ENCODE measurements at regions not wholly inside any gene's neighbourhood (a gene's known extent, or its start where the extent isn't known, plus 50 kb on each side); places are given as distances from the start of the nearest gene placed in this dataset.
"Not testable (repeated sequence)": the region's sequence is repeated elsewhere in the genome, so short reads cannot be mapped to it uniquely, and the experiment has no call there.

DNA sequence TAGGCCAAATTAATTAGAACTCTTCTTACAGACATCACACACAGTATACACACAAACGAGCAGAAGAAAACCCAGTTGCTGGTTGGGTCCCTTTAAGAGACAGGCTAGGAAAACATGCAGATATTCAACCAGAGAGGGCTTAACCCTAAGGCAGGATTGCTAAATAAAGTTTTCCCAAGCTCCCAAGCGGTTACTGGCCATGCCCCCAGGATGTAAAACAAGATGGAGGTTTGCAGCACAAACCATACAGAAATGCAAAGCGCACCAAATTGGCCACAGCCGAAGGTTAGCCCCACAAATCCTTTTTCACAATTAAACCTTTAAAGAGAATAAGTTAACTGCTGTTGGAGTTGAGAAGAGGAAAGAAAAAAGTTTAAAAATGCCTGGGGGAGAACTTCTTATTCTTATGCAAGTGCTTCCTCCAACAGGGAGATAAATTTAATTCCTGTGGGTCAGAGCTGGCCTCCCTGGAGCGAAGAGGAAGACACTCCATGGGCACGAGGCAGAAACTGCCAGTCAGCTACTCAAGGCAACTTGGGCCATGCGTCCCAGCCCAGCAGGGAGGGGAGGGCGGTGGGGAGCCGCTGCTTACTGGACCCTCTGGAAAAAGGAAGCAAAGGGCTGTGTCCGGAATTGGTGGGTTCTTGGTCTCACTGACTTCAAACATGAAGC, 167.6 kb upstream of the ARSJ start:
- Histone ChIP-seq H3K9me3 (ENCODE audit: control extremely low read depth in 1 of 3, control insufficient read depth in 2 of 3, insufficient read depth in 1 of 3, low read length in 2 of 3) (peaks cover 0 to 9% (median 0%) of the 10 kb centered on the region in 3 donors), H3K4me3 (ENCODE audit: control extremely low read depth in 1 of 5, extremely low read depth in 1 of 5, insufficient read depth in 1 of 5, low read depth in 2 of 5, low read length in 4 of 5) (peak overlapping the region in 1 of 5 experiments; percentile 21), H3K79me2 (ENCODE audit: control insufficient read depth, insufficient read depth, low read length) (no peaks in the 10 kb centered on the region), H2AFZ (ENCODE audit: insufficient read depth, low read depth, low read length, poor library complexity, severe bottlenecking) (peak overlapping the region; percentile 22), H3K36me3 (replicated peaks in 1 of 2; ENCODE audit: control extremely low read depth in 1 of 2, control insufficient read depth in 1 of 2, extremely low read depth in 1 of 2, insufficient read depth in 2 of 2, low read length in 1 of 2) (no peaks in the 10 kb centered on the region), H4K20me1 (ENCODE audit: control insufficient read depth, insufficient read depth, low read length, poor library complexity, severe bottlenecking) (no peaks in the 10 kb centered on the region), H3K4me1 (ENCODE audit: control insufficient read depth in 2 of 2, insufficient read depth in 2 of 2, low read length in 2 of 2) (no peaks in the 10 kb centered on the region), H3K27me3 (replicated peaks in 1 of 4; ENCODE audit: control extremely low read depth in 1 of 4, control insufficient read depth in 3 of 4, insufficient read depth in 4 of 4, low read length in 3 of 4) (peaks cover 0 to 11% (median 0%) of the 10 kb centered on the region in 4 experiments), H3K4me2 (replicated peaks; ENCODE audit: low read depth, low read length, poor library complexity, severe bottlenecking) (peak overlapping the region; percentile 46), H3K27ac (ENCODE audit: low read length in 2 of 2) (no peak overlapping the region), H3K9ac (ENCODE audit: low read length) (no peak overlapping the region)
- Mint-ChIP-seq H3K4me3 (peak overlapping the region; percentile 64), H3K9me3 (ENCODE audit: insufficient read depth) (no peaks in the 10 kb centered on the region), H3K27me3 (peaks cover 42% of the 10 kb centered on the region), H3K27ac (no peak overlapping the region), H3K4me1 (peaks cover 8% of the 10 kb centered on the region)
- DNase-seq (no peak), ATAC-seq (ENCODE audit: low read depth) (no peak)
- ChIA-PET POLR2A (no interaction called here), CTCF (no interaction called here)
- TF ChIP-seq, protein P1, sequence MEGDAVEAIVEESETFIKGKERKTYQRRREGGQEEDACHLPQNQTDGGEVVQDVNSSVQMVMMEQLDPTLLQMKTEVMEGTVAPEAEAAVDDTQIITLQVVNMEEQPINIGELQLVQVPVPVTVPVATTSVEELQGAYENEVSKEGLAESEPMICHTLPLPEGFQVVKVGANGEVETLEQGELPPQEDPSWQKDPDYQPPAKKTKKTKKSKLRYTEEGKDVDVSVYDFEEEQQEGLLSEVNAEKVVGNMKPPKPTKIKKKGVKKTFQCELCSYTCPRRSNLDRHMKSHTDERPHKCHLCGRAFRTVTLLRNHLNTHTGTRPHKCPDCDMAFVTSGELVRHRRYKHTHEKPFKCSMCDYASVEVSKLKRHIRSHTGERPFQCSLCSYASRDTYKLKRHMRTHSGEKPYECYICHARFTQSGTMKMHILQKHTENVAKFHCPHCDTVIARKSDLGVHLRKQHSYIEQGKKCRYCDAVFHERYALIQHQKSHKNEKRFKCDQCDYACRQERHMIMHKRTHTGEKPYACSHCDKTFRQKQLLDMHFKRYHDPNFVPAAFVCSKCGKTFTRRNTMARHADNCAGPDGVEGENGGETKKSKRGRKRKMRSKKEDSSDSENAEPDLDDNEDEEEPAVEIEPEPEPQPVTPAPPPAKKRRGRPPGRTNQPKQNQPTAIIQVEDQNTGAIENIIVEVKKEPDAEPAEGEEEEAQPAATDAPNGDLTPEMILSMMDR (IDR thresholded peaks at IDR 0.05): no peak
- no peak for TF ChIP-seq EZH2 (IDR thresholded peaks at IDR 0.05; ENCODE audit: borderline replicate concordance, insufficient read depth, low read depth, low read length, poor library complexity, severe bottlenecking)
- WGBS (ENCODE audit: insufficient coverage): 35% methylated on average over 7 of the region's 10 CpGs
- intact Hi-C loops (cut with micrococcal nuclease): no loop called here

DNA sequence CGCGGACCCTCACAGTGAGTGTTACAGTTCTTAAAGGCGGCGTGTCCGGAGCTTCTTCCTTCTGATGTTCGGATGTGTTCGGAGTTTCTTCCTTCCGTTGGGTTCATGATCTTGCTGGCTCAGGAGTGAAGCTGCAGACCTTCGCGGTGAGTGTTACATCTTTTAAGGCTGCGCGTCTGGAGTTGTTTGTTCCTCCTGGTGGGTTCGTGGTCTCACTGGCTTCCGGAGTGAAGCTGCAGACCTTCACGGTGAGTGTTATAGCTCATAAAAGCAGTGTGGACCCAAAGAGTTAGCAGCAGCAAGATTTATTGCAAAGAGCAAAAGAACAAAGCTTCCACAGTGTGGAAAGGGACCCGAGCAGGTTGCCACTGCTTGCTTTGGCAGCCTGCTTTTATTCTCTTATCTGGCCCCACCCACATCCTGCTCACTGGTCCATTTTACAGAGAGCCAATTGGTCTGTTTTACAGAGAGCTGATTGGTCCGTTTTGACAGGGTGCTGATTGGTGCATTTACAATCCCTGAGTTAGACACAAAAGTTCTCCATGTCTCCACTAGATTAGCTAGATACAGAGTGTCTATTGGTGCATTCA, 168.3 kb upstream of the ARSJ start:
- H2AFZ ChIP-seq (ENCODE audit: insufficient read depth, low read depth, low read length, poor library complexity, severe bottlenecking): peak overlapping the region; percentile 22
- 40% methylated on average over 17 of the region's 17 CpGs for WGBS (ENCODE audit: insufficient coverage)
- CTCF ChIA-PET; H3K9me3 Mint-ChIP-seq (ENCODE audit: insufficient read depth); H3K9ac ChIP-seq (ENCODE audit: low read length); H3K9me3 ChIP-seq (ENCODE audit: control extremely low read depth in 1 of 3, control insufficient read depth in 2 of 3, insufficient read depth in 1 of 3, low read length in 2 of 3); POLR2A ChIA-PET; H3K79me2 ChIP-seq (ENCODE audit: control insufficient read depth, insufficient read depth, low read length); H3K4me1 Mint-ChIP-seq; DNase-seq; H3K27ac ChIP-seq (ENCODE audit: low read length in 2 of 2); intact Hi-C loops (cut with micrococcal nuclease); H4K20me1 ChIP-seq (ENCODE audit: control insufficient read depth, insufficient read depth, low read length, poor library complexity, severe bottlenecking); ATAC-seq (ENCODE audit: low read depth); H3K4me1 ChIP-seq (ENCODE audit: control insufficient read depth in 2 of 2, insufficient read depth in 2 of 2, low read length in 2 of 2); H3K27ac Mint-ChIP-seq; H3K36me3 ChIP-seq (replicated peaks in 1 of 2; ENCODE audit: control extremely low read depth in 1 of 2, control insufficient read depth in 1 of 2, extremely low read depth in 1 of 2, insufficient read depth in 2 of 2, low read length in 1 of 2): not testable (repeated sequence)
- Mint-ChIP-seq H3K27me3 (peaks cover 41% of the 10 kb centered on the region), H3K4me3 (peak overlapping the region; percentile 64)
- peaks cover 0 to 11% (median 0%) of the 10 kb centered on the region in 4 experiments for H3K27me3 ChIP-seq (replicated peaks in 1 of 4; ENCODE audit: control extremely low read depth in 1 of 4, control insufficient read depth in 3 of 4, insufficient read depth in 4 of 4, low read length in 3 of 4)
- peak overlapping the region; percentile 46 for H3K4me2 ChIP-seq (replicated peaks; ENCODE audit: low read depth, low read length, poor library complexity, severe bottlenecking)
- peak overlapping the region in 1 of 5 experiments; percentile 21 for H3K4me3 ChIP-seq (ENCODE audit: control extremely low read depth in 1 of 5, extremely low read depth in 1 of 5, insufficient read depth in 1 of 5, low read depth in 2 of 5, low read length in 4 of 5)

DNA sequence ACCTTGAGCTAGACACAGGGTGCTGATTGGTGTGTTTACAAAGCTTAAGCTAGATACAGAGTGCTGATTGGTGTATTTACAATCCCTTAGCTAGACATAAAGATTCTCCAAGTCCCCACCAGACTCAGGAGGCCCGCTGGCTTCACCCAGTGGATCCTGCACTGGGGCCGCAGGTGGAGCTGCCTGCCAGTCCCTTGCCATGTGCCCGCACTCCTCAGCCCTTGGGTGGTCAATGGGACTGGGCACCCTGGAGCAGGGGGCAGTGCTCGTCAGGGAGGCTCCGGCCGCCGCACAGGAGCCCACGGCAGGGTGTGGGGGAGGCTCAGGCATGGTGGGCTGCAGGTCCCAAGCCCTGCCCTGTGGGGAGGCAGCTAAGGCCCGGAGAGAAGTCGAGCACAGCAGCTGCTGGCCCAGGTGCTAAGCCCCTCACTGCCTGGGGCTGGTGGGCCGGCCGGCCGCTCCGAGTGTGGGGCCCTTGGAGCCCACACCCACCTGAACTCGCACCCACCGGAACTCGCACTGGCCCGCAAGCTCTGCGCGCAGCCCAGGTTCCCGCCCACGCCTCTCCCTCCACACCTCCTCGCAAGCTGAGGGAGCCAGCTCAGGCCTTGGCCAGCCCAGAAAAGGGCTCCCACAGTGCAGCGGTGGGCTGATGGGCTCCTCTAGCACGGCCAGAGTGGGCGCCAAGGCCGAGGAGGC, 169.1 kb upstream of the ARSJ start:
- WGBS (ENCODE audit: insufficient coverage): 94% methylated on average over 25 of the region's 27 CpGs
- H3K9me3 Mint-ChIP-seq (ENCODE audit: insufficient read depth); ATAC-seq (ENCODE audit: low read depth); POLR2A ChIA-PET; intact Hi-C loops (cut with micrococcal nuclease); H3K9me3 ChIP-seq (ENCODE audit: control extremely low read depth in 1 of 3, control insufficient read depth in 2 of 3, insufficient read depth in 1 of 3, low read length in 2 of 3); H3K4me1 ChIP-seq (ENCODE audit: control insufficient read depth in 2 of 2, insufficient read depth in 2 of 2, low read length in 2 of 2); H3K79me2 ChIP-seq (ENCODE audit: control insufficient read depth, insufficient read depth, low read length); H3K4me1 Mint-ChIP-seq; H3K9ac ChIP-seq (ENCODE audit: low read length); H3K27ac ChIP-seq (ENCODE audit: low read length in 2 of 2); H2AFZ ChIP-seq (ENCODE audit: insufficient read depth, low read depth, low read length, poor library complexity, severe bottlenecking); H3K4me3 ChIP-seq (ENCODE audit: control extremely low read depth in 1 of 5, extremely low read depth in 1 of 5, insufficient read depth in 1 of 5, low read depth in 2 of 5, low read length in 4 of 5); DNase-seq; H3K36me3 ChIP-seq (replicated peaks in 1 of 2; ENCODE audit: control extremely low read depth in 1 of 2, control insufficient read depth in 1 of 2, extremely low read depth in 1 of 2, insufficient read depth in 2 of 2, low read length in 1 of 2); H3K27ac Mint-ChIP-seq; CTCF ChIA-PET; H3K4me3 Mint-ChIP-seq; H3K4me2 ChIP-seq (replicated peaks; ENCODE audit: low read depth, low read length, poor library complexity, severe bottlenecking); H4K20me1 ChIP-seq (ENCODE audit: control insufficient read depth, insufficient read depth, low read length, poor library complexity, severe bottlenecking): not testable (repeated sequence)
- H3K27me3 ChIP-seq (replicated peaks in 1 of 4; ENCODE audit: control extremely low read depth in 1 of 4, control insufficient read depth in 3 of 4, insufficient read depth in 4 of 4, low read length in 3 of 4): peaks cover 0 to 11% (median 0%) of the 10 kb centered on the region in 4 experiments
- peaks cover 33% of the 10 kb centered on the region for H3K27me3 Mint-ChIP-seq
